Activated CD8-positive, alpha-beta memory T cell treated with anti-CD3 and anti-CD28 coated beads, Interleukin-2, amount 50 U/mL, for 48 hours (primary cell): ENCODE measurements at regions not wholly inside any gene's neighbourhood (a gene's known extent, or its start where the extent isn't known, plus 50 kb on each side); places are given as distances from the start of the nearest gene placed in this dataset.
A peak's percentile ranks its signal among the peaks of the same experiment; 100 is the strongest.

ENCODE experiments used
- DNase-seq: peaks from one replicate; pipeline ENCODE4 v3.0.0-alpha.2; 2020

DNA sequence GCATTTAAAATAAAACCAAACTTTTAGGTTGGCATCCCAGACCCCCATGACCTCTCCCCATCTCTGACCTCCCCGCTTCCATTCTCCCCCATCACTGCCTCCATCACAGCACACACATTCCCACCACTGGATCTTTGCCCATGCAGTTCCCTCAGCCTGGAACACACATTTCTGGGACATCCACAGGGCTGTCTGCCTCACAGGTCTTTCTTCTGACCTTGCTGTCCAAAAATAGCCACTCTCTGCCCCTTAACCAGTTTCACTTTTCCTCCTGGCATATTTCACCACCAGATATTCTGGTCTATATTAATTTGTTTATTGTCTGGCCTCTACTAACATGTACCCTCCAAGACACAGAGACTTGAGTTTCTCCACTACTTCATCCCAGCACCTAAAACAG, 75.2 kb upstream of the PRDM11 start:
- no peak for DNase-seq

- no peak for DNase-seq
These were observed 72.7 kb upstream of the PRDM11 start for GRCh38 chr11:45073685-45074141.

- DNase-seq: no peak
These were observed 70.9 kb upstream of the PRDM11 start for GRCh38 chr11:45075519-45075918.

GRCh38 chr11:45075952-45076351, 70.5 kb upstream of the PRDM11 start:
- no peak for DNase-seq

DNA sequence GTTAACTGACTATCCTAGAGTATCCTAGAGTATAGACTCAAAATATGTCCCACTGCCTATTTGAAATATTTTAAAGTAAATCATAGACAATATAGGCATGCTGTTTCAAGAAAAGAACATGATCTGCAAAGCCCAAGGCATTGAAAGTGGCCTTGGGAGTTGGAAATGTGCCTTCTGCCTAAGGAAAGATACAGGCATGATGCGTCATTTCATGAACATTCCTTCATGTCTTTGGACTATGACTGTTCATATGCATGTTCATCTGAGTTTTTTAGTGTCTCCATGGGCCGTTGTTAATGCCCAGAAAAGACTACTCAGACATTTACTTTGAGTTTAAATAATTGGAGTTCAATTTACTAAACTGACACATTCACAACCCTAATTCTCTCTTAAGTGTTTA, 69.7 kb upstream of the PRDM11 start:
- DNase-seq: no peak

- DNase-seq: no peak
These were observed 68.0 kb upstream of the PRDM11 start for GRCh38 chr11:45078236-45079074.

GRCh38 chr11:45079075-45079444, 67.4 kb upstream of the PRDM11 start:
- no peak for DNase-seq

GRCh38 chr11:45079567-45079942, 66.9 kb upstream of the PRDM11 start:
- no peak for DNase-seq

- DNase-seq: peak; percentile 70
These were observed 66.3 kb upstream of the PRDM11 start for GRCh38 chr11:45079943-45080719.

DNA sequence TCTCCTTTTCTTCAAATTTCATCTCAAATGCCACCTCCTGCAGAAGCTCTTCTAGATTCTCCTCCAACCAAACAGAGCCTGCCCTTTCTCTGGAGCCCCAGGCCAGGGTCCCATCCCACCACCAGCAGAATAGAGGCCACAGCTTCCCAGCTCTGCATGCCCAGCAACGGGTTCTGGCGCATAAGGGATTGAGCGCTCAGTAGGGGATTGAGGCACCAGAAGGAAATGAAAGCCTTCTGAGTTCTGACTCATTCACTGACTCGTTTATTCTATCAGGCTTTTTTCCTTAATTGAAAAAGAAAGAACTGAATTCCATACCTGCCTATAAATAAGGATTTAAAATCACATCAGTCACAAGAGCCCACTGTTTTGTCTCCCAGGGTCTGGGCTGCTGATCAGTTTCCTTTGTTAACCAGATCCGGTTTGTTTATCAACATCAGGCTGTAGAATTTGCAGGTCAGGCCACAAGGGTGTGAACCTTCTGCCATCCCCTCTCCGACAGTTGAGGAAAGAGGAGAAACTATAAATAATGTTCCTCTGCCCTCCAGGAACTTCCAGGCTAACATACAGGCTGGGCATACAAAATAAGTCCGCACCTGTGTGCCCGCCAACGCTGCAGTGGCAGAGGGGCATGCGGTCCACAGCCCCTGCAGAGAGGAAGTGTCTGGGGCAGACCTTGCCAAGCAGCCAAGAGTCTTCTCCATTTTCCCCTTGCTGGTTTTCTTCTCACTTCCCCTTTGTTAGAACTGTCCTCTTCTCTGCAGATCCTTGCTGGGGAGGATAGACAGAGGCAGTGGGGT, 63.5 kb upstream of the PRDM11 start:
- no peak for DNase-seq

GRCh38 chr11:45083544-45084087, 62.8 kb upstream of the PRDM11 start:
- no peak for DNase-seq

DNA sequence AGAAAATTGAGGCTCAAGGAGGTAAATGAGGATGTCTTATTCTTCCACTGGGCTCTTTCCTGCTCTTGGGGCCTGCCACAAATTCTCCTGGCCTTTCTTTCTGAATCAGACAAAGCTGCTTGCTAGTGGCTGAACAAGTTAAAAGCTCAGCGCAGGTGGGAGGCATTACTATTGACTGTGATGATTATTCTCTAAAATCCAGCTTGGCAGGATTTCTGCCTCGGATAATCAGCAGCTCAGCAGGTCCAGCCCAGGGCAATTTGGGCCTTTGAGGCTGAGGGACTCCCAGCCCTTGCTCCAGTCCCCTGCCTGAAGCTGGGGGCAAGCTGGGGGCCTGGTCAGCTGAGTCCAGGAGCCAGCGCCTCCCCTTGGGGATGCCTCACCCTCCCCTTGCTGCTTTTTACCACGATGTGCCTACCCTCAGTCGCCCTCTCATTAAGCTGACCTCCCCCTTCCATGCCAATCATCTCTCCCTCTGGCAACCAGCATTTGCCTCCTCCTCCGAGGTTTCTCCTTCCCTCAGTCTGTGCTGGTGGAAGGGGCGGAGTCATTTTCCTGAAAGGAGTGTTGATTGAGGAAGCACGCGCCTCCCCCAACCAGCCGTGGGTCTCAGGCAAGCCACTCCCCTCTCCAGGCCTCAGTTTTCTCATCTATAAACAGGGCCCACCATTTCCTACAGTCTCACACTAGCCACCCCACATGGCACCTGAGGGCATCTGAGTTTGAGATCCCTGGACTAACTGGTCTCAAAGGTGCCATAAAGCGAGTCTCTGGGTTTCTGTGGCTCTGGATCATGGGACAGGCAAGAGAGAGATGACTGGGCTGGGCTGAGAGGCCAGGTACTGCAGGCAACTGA, 60.6 kb upstream of the PRDM11 start:
- no peak for DNase-seq

DNA sequence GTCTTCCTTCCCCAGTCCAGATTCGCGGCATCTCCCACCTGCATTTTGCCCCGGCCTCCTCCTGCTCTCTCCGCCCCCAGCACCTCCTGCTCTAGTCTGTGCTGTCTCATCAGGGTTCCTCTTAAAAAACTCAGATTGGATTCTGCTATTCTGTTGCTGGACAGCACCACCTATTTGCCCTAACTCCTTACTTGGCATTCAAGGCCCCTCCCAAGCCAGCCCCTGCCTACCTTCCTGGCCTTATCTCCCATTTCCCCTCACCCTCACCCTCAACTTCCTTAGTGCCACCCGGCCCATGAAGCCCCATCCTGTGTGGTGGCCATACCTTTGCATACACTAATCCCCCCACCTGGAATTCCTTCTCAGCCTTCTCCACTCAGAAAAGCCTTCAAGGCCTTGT, 59.9 kb upstream of the PRDM11 start:
- DNase-seq: no peak

GRCh38 chr11:45087086-45087899, 59.1 kb upstream of the PRDM11 start:
- DNase-seq: no peak

DNA sequence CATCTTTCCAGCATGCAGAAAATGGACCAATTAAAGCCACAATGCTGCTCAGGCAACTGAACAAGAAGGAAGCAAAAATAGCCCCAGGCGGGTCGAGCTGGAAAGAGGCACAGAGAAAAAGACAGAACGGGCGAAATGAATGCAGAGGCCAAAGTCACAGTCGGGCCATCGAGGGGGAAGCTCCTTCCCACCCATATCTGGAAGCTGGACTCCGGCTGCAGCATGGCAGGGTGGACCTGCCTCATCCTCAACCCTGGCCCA, 58.6 kb upstream of the PRDM11 start:
- no peak for DNase-seq

GRCh38 chr11:45089251-45089650, 57.2 kb upstream of the PRDM11 start:
- DNase-seq: no peak

- DNase-seq: no peak
These were observed 56.6 kb upstream of the PRDM11 start for GRCh38 chr11:45089676-45090499.

- DNase-seq: no peak
These were observed 55.8 kb upstream of the PRDM11 start for GRCh38 chr11:45090607-45091006.

DNA sequence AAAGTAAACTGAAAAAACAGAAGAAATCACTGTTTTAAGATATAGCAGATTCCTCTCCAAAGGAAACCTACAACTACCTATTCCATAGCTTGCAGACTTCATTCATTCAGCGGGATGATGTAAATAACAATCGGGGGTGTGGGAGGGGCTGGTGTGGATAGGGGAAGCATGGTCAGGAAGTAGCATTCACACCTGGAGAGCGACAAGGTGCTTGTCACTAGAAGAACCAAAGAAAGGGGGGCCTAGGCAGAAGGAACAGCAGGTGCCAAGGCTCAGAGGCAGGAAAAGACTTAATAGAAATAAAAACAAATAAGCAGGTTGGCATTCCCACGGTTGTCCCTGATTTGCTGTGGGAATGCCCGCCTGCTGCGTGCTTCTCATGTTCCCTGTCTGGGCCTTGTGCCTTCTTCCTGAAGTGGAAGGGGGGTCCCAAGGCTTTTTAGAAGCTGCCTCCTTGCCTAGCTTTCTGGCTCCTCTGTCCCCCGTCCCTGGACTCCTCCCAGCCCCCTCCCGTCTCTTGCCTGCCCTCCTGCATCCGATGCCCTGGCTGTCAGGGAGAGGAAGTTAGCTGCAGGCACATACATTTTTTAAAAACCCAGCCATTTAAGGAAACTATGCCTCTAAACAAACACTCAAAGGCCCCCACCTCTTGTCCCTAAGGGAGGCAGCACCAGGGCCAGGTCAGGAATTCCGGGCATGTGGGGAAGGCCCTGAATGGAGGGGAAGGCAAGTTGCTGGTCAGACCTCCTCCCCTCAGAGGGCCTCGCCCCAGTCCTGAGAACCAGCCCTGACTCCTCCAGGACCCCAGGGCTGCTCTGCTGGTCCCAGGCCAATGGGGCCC, 54.7 kb upstream of the PRDM11 start:
- DNase-seq: no peak

- no peak for DNase-seq
These were observed 54.0 kb upstream of the PRDM11 start for GRCh38 chr11:45092404-45092785.
